AG04450 (cell line): ENCODE measurements at regions not wholly inside any gene's neighbourhood (a gene's known extent, or its start where the extent isn't known, plus 50 kb on each side); places are given as distances from the start of the nearest gene placed in this dataset.

Experiments used
- CTCF ChIA-PET: fragments of 300-600, 350-600 bp; formaldehyde crosslinking; extraction: SDS; loops from one replicate; lab custom pipeline; 2022; ENCODE audit warnings: antibody characterized with exemption, inconsistent platforms; lab: Charles Lee
- POLR2A ChIA-PET: fragments of 350-600 bp; formaldehyde crosslinking; extraction: SDS; loops from one replicate; lab custom pipeline; 2021; ENCODE audit warnings: antibody characterized with exemption, inconsistent platforms; lab: Yijun Ruan, JAX
- DNase-seq: peaks from one replicate; pipeline ENCODE4 v3.0.0-alpha.2; 2011; ENCODE audit warnings: low read depth, low spot score
- H3K27ac ChIP-seq: one replicate; pipeline ENCODE4 v1.5.1; 2012; ENCODE audit warnings: low read depth, low read length, control low read depth
- H3K27me3 ChIP-seq: one replicate; pipeline ENCODE4 v1.6.0; 2012; ENCODE audit warnings: low read length; ENCODE audit not compliant: control insufficient read depth, insufficient read depth
- H3K4me3 ChIP-seq: 2 replicates; pipeline ENCODE4 v1.5.1; 2011; ENCODE audit warnings: mild to moderate bottlenecking, low read depth, low read length, control low read depth
- H3K9me3 ChIP-seq: 2 replicates; pipeline ENCODE4 v1.5.1; 2012; ENCODE audit warnings: low read length; ENCODE audit not compliant: control insufficient read depth, insufficient read depth
- CTCF ChIP-seq: IDR thresholded peaks from 2 replicates; pipeline ENCODE4 v1.5.1; 2011; ENCODE audit warnings: low read depth, low read length, control low read depth, inconsistent platforms

- CTCF ChIA-PET = no interaction called here
- DNase-seq = no peak
- POLR2A ChIA-PET = no interaction called here
- H3K4me3 ChIP-seq = no peak overlapping the region
- no peaks in the 10 kb centered on the region for H3K27me3 ChIP-seq
- H3K27ac ChIP-seq = no peak overlapping the region
- no peak for TF ChIP-seq CTCF
- H3K9me3 ChIP-seq = no peaks in the 10 kb centered on the region
These were observed 325.0 kb upstream of the CDIN1 start for GRCh38 chr15:36254426-36254825.

GRCh38 chr15:36256404-36256807, 323.0 kb upstream of the CDIN1 start:
- CTCF ChIA-PET = no interaction called here
- TF ChIP-seq CTCF = no peak
- POLR2A ChIA-PET = no interaction called here

GRCh38 chr15:36263666-36264065, 315.8 kb upstream of the CDIN1 start:
- no peak for DNase-seq
- TF ChIP-seq CTCF = no peak

More at GRCh38 chr15:36256404-36256807, 323.0 kb upstream of the CDIN1 start:
- no peaks in the 10 kb centered on the region for H3K9me3 ChIP-seq
- no peak overlapping the region for H3K27ac ChIP-seq
- no peak overlapping the region for H3K4me3 ChIP-seq
- DNase-seq = no peak
- H3K27me3 ChIP-seq = no peaks in the 10 kb centered on the region

GRCh38 chr15:36265422-36265821, 314.0 kb upstream of the CDIN1 start:
- no peak for DNase-seq
- ChIA-PET POLR2A (no interaction called here), CTCF (interaction anchor here (0.6 to 1.1 kb wide), 3 partner anchors 26 to 617 kb away, joined by 3 read pairs; no protein-coding TSS in a partner anchor)
- Histone ChIP-seq H3K4me3 (no peak overlapping the region), H3K9me3 (no peaks in the 10 kb centered on the region), H3K27me3 (no peaks in the 10 kb centered on the region), H3K27ac (no peak overlapping the region)
- no peak for TF ChIP-seq CTCF

More at GRCh38 chr15:36263666-36264065, 315.8 kb upstream of the CDIN1 start:
- ChIA-PET CTCF (no interaction called here), POLR2A (no interaction called here)
- H3K4me3 ChIP-seq = no peak overlapping the region
- H3K27me3 ChIP-seq = no peaks in the 10 kb centered on the region
- no peaks in the 10 kb centered on the region for H3K9me3 ChIP-seq
- no peak overlapping the region for H3K27ac ChIP-seq

GRCh38 chr15:36271048-36271447, 308.4 kb upstream of the CDIN1 start:
- Histone ChIP-seq H3K9me3 (no peaks in the 10 kb centered on the region), H3K4me3 (no peak overlapping the region), H3K27ac (no peak overlapping the region), H3K27me3 (no peaks in the 10 kb centered on the region)
- POLR2A ChIA-PET = no interaction called here
- no peak for DNase-seq
- no peak for TF ChIP-seq CTCF
- CTCF ChIA-PET = interaction anchor here (1.7 kb wide), 1 partner anchor 520 kb away, joined by 3 read pairs; no protein-coding TSS in a partner anchor
